ENCODE measurements at regions not wholly inside any gene's neighbourhood (a gene's known extent, or its start where the extent isn't known, plus 50 kb on each side); places are given as distances from the start of the nearest gene placed in this dataset.
"Not testable (repeated sequence)": the region's sequence is repeated elsewhere in the genome, so short reads cannot be mapped to it uniquely, and the experiment has no call there.

GRCh38 chr14:55805250-55805649 lies 225.2 kb downstream of the KTN1 start:
- no peak for DNase-seq (ENCODE audit: low read depth)

GRCh38 chr14:55807053-55807880 lies 227.3 kb downstream of the KTN1 start:
- no peak for DNase-seq (ENCODE audit: low read depth)

GRCh38 chr14:55807881-55808379 lies 227.9 kb downstream of the KTN1 start:
- no peak for DNase-seq (ENCODE audit: low read depth)

GRCh38 chr14:55813630-55814029 lies 233.6 kb downstream of the KTN1 start:
- no peak for DNase-seq (ENCODE audit: low read depth)

- DNase-seq (ENCODE audit: low read depth): no peak
Observed at GRCh38 chr14:55814064-55814463, 234.1 kb downstream of the KTN1 start.

- DNase-seq (ENCODE audit: low read depth): no peak
Observed at GRCh38 chr14:55814873-55815272, 234.9 kb downstream of the KTN1 start.

- DNase-seq (ENCODE audit: low read depth): no peak
Observed at GRCh38 chr14:55816225-55816624, 236.2 kb downstream of the KTN1 start.

GRCh38 chr14:55819610-55820304 lies 239.8 kb downstream of the KTN1 start:
- DNase-seq (ENCODE audit: low read depth): no peak

- DNase-seq (ENCODE audit: low read depth): no peak
Observed at GRCh38 chr14:55822906-55823305, 242.9 kb downstream of the KTN1 start.

- no peak for DNase-seq (ENCODE audit: low read depth)
Observed at GRCh38 chr14:55832122-55832911, 252.3 kb downstream of the KTN1 start.

GRCh38 chr14:55832974-55833373 lies 253.0 kb downstream of the KTN1 start:
- DNase-seq (ENCODE audit: low read depth): no peak

- no peak for DNase-seq (ENCODE audit: low read depth)
Observed at GRCh38 chr14:55834390-55834789, 254.4 kb downstream of the KTN1 start.

GRCh38 chr14:55835985-55836384 lies 256.0 kb downstream of the KTN1 start:
- DNase-seq (ENCODE audit: low read depth): no peak

GRCh38 chr14:55837467-55837866 lies 257.5 kb downstream of the KTN1 start:
- DNase-seq (ENCODE audit: low read depth): no peak

GRCh38 chr14:55838529-55839052 lies 258.6 kb downstream of the KTN1 start:
- no peak for DNase-seq (ENCODE audit: low read depth)

GRCh38 chr14:55839301-55839947 lies 259.4 kb downstream of the KTN1 start:
- DNase-seq (ENCODE audit: low read depth): not testable (repeated sequence)

- no peak for DNase-seq (ENCODE audit: low read depth)
Observed at GRCh38 chr14:55840821-55841220, 260.8 kb downstream of the KTN1 start.

GRCh38 chr14:55841625-55842024 lies 261.6 kb downstream of the KTN1 start:
- DNase-seq (ENCODE audit: low read depth): no peak

GRCh38 chr14:55843718-55844403 lies 263.9 kb downstream of the KTN1 start:
- DNase-seq (ENCODE audit: low read depth): no peak

- DNase-seq (ENCODE audit: low read depth): no peak
Observed at GRCh38 chr14:55845963-55846825, 266.2 kb downstream of the KTN1 start.

Measured in GM04503 (cell line).